Neural cell (in vitro differentiated cells): ENCODE measurements at regions not wholly inside any gene's neighbourhood (a gene's known extent, or its start where the extent isn't known, plus 50 kb on each side); places are given as distances from the start of the nearest gene placed in this dataset.
"Not testable (repeated sequence)": the region's sequence is repeated elsewhere in the genome, so short reads cannot be mapped to it uniquely, and the experiment has no call there.

Experiments
- H2AFZ ChIP-seq: fragments of 200-600, 300-800 bp; sonication (generic), shearing (Covaris generic); 2 replicates; pipeline ENCODE4 v1.6.0; 2014; ENCODE audit warnings: low read depth, mild to moderate bottlenecking, antibody characterized with exemption, low read length, moderate library complexity
- H3F3A ChIP-seq: fragments of 200-600 bp; shearing (Covaris generic); 2 replicates; pipeline ENCODE4 v1.6.1; 2016; ENCODE audit warnings: mild to moderate bottlenecking, moderate library complexity, mixed read lengths, antibody characterized with exemption, low read length; ENCODE audit not compliant: insufficient read depth, poor library complexity, severe bottlenecking
- H3K27ac ChIP-seq: fragments of 200-600, 300-800 bp; sonication (generic), shearing (Covaris generic); 2 replicates; pipeline ENCODE4 v1.5.1; 2014; ENCODE audit warnings: mild to moderate bottlenecking, low read length, moderate library complexity
- H3K27me3 ChIP-seq: fragments of 300-800, 200-600 bp; sonication (generic), shearing (Covaris generic); 2 replicates; pipeline ENCODE4 v1.6.0; 2014; ENCODE audit warnings: mild to moderate bottlenecking, low read depth, low read length, moderate library complexity; ENCODE audit not compliant: insufficient read depth
- H3K36me3 ChIP-seq: fragments of 300-800, 200-600 bp; sonication (generic), shearing (Covaris generic); 2 replicates; pipeline ENCODE4 v1.5.1; 2014; ENCODE audit warnings: mild to moderate bottlenecking, antibody characterized with exemption, low read length, moderate library complexity; ENCODE audit not compliant: insufficient read depth
- H3K4me2 ChIP-seq: fragments of 300-800, 200-600 bp; sonication (generic), shearing (Covaris generic); 2 replicates; pipeline ENCODE4 v1.6.0; 2014; ENCODE audit warnings: mild to moderate bottlenecking, low read length
- H3K4me3 ChIP-seq: fragments of 300-800, 200-600 bp; sonication (generic), shearing (Covaris generic); 2 replicates; pipeline ENCODE4 v1.5.1; 2014; ENCODE audit warnings: mild to moderate bottlenecking, low read length, moderate library complexity
- H3K79me2 ChIP-seq: fragments of 200-600 bp; shearing (Covaris generic); replicated peaks from 2 replicates; pipeline ENCODE4 v1.6.0; 2014; ENCODE audit warnings: mild to moderate bottlenecking, low read length, moderate library complexity; ENCODE audit not compliant: insufficient read depth
- H3K9ac ChIP-seq: fragments of 300-800, 200-600 bp; sonication (generic), shearing (Covaris generic); 2 replicates; pipeline ENCODE4 v1.6.1; 2016; ENCODE audit warnings: mild to moderate bottlenecking, low read length, mixed read lengths
- H3K9me2 ChIP-seq: fragments of 200-600 bp; shearing (Covaris generic); 2 replicates; pipeline ENCODE4 v1.6.1; 2016; ENCODE audit warnings: mild to moderate bottlenecking, low read length, mixed read lengths; ENCODE audit not compliant: insufficient read depth
- H3K9me3 ChIP-seq: fragments of 200-600, 300-800 bp; sonication (generic), shearing (Covaris generic); 2 replicates; pipeline ENCODE4 v1.6.1; 2016; ENCODE audit warnings: mild to moderate bottlenecking, mixed run types, low read length, moderate library complexity, mixed read lengths
- H4K20me1 ChIP-seq: fragments of 200-600 bp; shearing (Covaris generic); 2 replicates; pipeline ENCODE4 v1.6.1; 2016; ENCODE audit warnings: mild to moderate bottlenecking, mixed run types; ENCODE audit not compliant: insufficient read depth
- CTCF ChIP-seq: fragments of 450-650 bp; IDR thresholded peaks from 2 replicates; pipeline ENCODE4 v1.5.1; 2014; ENCODE audit warnings: antibody characterized with exemption, mild to moderate bottlenecking, moderate library complexity; ENCODE audit not compliant: poor library complexity, severe bottlenecking
- EP300 ChIP-seq: fragments of 450-650 bp; conservative IDR thresholded peaks from 2 replicates; pipeline ENCODE4 v1.6.1; 2014; ENCODE audit warnings: antibody characterized with exemption, mild to moderate bottlenecking, moderate library complexity; ENCODE audit not compliant: poor library complexity, severe bottlenecking
- EZH2 ChIP-seq: fragments of 200-600, 300-800 bp; shearing (Covaris generic), sonication (generic); IDR thresholded peaks from 2 replicates; pipeline ENCODE4 v1.6.1; 2014; ENCODE audit warnings: antibody characterized with exemption, low read length, borderline replicate concordance, mild to moderate bottlenecking; ENCODE audit not compliant: insufficient read depth, poor library complexity, severe bottlenecking
- MXI1 ChIP-seq: fragments of 450-650 bp; conservative IDR thresholded peaks from 2 replicates; pipeline ENCODE4 v1.6.1; 2014; ENCODE audit warnings: antibody characterized with exemption, mild to moderate bottlenecking; ENCODE audit not compliant: poor library complexity, severe bottlenecking
- POLR2AphosphoS5 ChIP-seq: IDR thresholded peaks from 2 replicates; pipeline ENCODE4 v1.6.1; 2012
- RAD21 ChIP-seq: fragments of 450-650 bp; conservative IDR thresholded peaks from 2 replicates; pipeline ENCODE4 v1.6.1; 2014; ENCODE audit warnings: antibody characterized with exemption, mild to moderate bottlenecking, moderate library complexity
- REST ChIP-seq: IDR thresholded peaks from 2 replicates; pipeline ENCODE4 v1.6.1; 2012; ENCODE audit warnings: borderline replicate concordance
- SMC3 ChIP-seq: fragments of 450-650 bp; conservative IDR thresholded peaks from 2 replicates; pipeline ENCODE4 v1.6.1; 2014; ENCODE audit warnings: antibody characterized with exemption, mild to moderate bottlenecking, moderate library complexity; ENCODE audit not compliant: poor library complexity
- TAF1 ChIP-seq: IDR thresholded peaks from 2 replicates; pipeline ENCODE4 v1.6.1; 2012; ENCODE audit warnings: low read depth

- Histone ChIP-seq H2AFZ (no peak overlapping the region), H3K9me2 (no peaks in the 10 kb centered on the region)
Measured at GRCh38 chr6:33886673-33887144, 82.9 kb upstream of the MLN start.

GRCh38 chr6:33885132-33886057 is 81.6 kb upstream of the MLN start:
- Histone ChIP-seq H3F3A (no peaks in the 10 kb centered on the region), H3K79me2 (no peaks in the 10 kb centered on the region), H2AFZ (no peak overlapping the region), H3K4me3 (no peak overlapping the region), H3K9me3 (no peaks in the 10 kb centered on the region), H3K4me2 (no peak overlapping the region), H4K20me1 (no peaks in the 10 kb centered on the region), H3K36me3 (no peaks in the 10 kb centered on the region), H3K27ac (no peak overlapping the region), H3K9me2 (no peaks in the 10 kb centered on the region), H3K27me3 (no peaks in the 10 kb centered on the region), H3K9ac (no peak overlapping the region)
- no peak for TF ChIP-seq CTCF
- TF ChIP-seq SMC3 = no peak
- no peak for TF ChIP-seq EP300
- TF ChIP-seq TAF1 = no peak
- no peak for TF ChIP-seq POLR2AphosphoS5
- TF ChIP-seq MXI1 = no peak
- TF ChIP-seq REST = no peak
- no peak for TF ChIP-seq RAD21
- no peak for TF ChIP-seq EZH2

More at GRCh38 chr6:33886673-33887144, 82.9 kb upstream of the MLN start:
- H3K9me3 ChIP-seq = no peaks in the 10 kb centered on the region
- no peak overlapping the region for H3K9ac ChIP-seq
- no peaks in the 10 kb centered on the region for H3K27me3 ChIP-seq
- no peaks in the 10 kb centered on the region for H4K20me1 ChIP-seq
- H3K4me3 ChIP-seq = no peak overlapping the region
- TF ChIP-seq SMC3 = no peak
- TF ChIP-seq TAF1 = no peak
- TF ChIP-seq POLR2AphosphoS5 = no peak
- no peak overlapping the region for H3K27ac ChIP-seq
- no peaks in the 10 kb centered on the region for H3K36me3 ChIP-seq
- no peak overlapping the region for H3K4me2 ChIP-seq
- no peaks in the 10 kb centered on the region for H3F3A ChIP-seq
- no peaks in the 10 kb centered on the region for H3K79me2 ChIP-seq

- not testable (repeated sequence) for H2AFZ ChIP-seq, H3K9me2 ChIP-seq, H3K9me3 ChIP-seq, H3F3A ChIP-seq, H3K4me3 ChIP-seq, H3K27ac ChIP-seq, H3K9ac ChIP-seq, H3K36me3 ChIP-seq, H4K20me1 ChIP-seq, H3K4me2 ChIP-seq, H3K27me3 ChIP-seq, H3K79me2 ChIP-seq
Measured at GRCh38 chr6:33883621-33884020, 79.8 kb upstream of the MLN start.
